A673 (cell line): ENCODE measurements at regions not wholly inside any gene's neighbourhood (a gene's known extent, or its start where the extent isn't known, plus 50 kb on each side); places are given as distances from the start of the nearest gene placed in this dataset.

Experiments
- BruUV-seq: library from RNA; stranded (reverse); fragments of 400-500 nt; replicated peaks from 2 replicates; lab custom pipeline; 2021; lab: Mats Ljungman, UMichigan
- CTCF ChIA-PET: fragments of 300-600 bp; sonication (Branson Sonifier 250); formaldehyde crosslinking; loops from one replicate; lab custom pipeline; 2022; ENCODE audit warnings: antibody characterized with exemption; lab: Charles Lee
- POLR2A ChIA-PET: fragments of 300-600 bp; sonication (Branson Sonifier 250); formaldehyde crosslinking; loops from one replicate; lab custom pipeline; 2022; ENCODE audit warnings: antibody characterized with exemption; ENCODE audit not compliant: low non-redundant PET; lab: Charles Lee
- DNase-seq: peaks from one replicate; pipeline ENCODE4 v3.0.0-alpha.2; 2015; ENCODE audit warnings: low spot score
- H3K27ac ChIP-seq: fragments of 200-600 bp; sonication (generic); 2 replicates; pipeline ENCODE4 v1.5.1; 2016; ENCODE audit warnings: mixed run types, low read depth, mild to moderate bottlenecking, mixed read lengths, antibody characterized with exemption, low read length; ENCODE audit not compliant: poor library complexity, severe bottlenecking
- H3K27me3 ChIP-seq: fragments of 200-600 bp; sonication (generic); replicated peaks from 2 replicates; pipeline ENCODE4 v1.6.1; 2017; ENCODE audit warnings: mixed run types, low read depth, mild to moderate bottlenecking, mixed read lengths, antibody characterized with exemption, low read length; ENCODE audit not compliant: insufficient read depth, poor library complexity
- H3K36me3 ChIP-seq: fragments of 200-600 bp; sonication (generic); 2 replicates; pipeline ENCODE4 v1.6.1; 2016; ENCODE audit warnings: mixed run types, mild to moderate bottlenecking, mixed read lengths, antibody characterized with exemption, low read length; ENCODE audit not compliant: insufficient read depth, poor library complexity, severe bottlenecking
- H3K4me1 ChIP-seq: fragments of 200-600 bp; sonication (generic); 2 replicates; pipeline ENCODE4 v1.6.1; 2017; ENCODE audit warnings: mixed run types, mild to moderate bottlenecking, mixed read lengths, antibody characterized with exemption, low read length; ENCODE audit not compliant: insufficient read depth, poor library complexity, severe bottlenecking
- H3K4me3 ChIP-seq: fragments of 200-600 bp; sonication (generic); 2 replicates; pipeline ENCODE4 v1.5.1; 2016; ENCODE audit warnings: low read depth, mixed run types, mild to moderate bottlenecking, mixed read lengths, low read length; ENCODE audit not compliant: poor library complexity, severe bottlenecking
- H3K9me3 ChIP-seq: fragments of 200-600 bp; sonication (generic); 2 replicates; pipeline ENCODE4 v1.6.1; 2016; ENCODE audit warnings: mixed run types, low read depth, mild to moderate bottlenecking, mixed read lengths, antibody characterized with exemption, low read length; ENCODE audit not compliant: poor library complexity, severe bottlenecking
- EZH2 ChIP-seq: fragments of 200-600 bp; sonication (generic); IDR thresholded peaks from 2 replicates; pipeline ENCODE4 v1.6.1; 2017; ENCODE audit warnings: borderline replicate concordance, low read depth, mild to moderate bottlenecking, mixed read lengths, antibody characterized with exemption, low read length; ENCODE audit not compliant: poor library complexity, severe bottlenecking
- intact Hi-C: fragments of 100-400 bp; cut with micrococcal nuclease; formaldehyde crosslinking; loops from one replicate; pipeline ENCODE4 v1.10.0; 2022; ENCODE audit not compliant: unreplicated experiment
- TF ChIP-seq, protein P1 (sequence below): fragments of 300-800, 200-600 bp; sonication (generic); conservative IDR thresholded peaks from 2 replicates; pipeline ENCODE4 v1.5.1; 2017; ENCODE audit warnings: low read depth, mild to moderate bottlenecking, antibody characterized with exemption, low read length, moderate library complexity, mixed read lengths

GRCh38 chr12:124425667-124426066 is 130.8 kb downstream of the RFLNA start:
- H3K36me3 ChIP-seq = peaks cover 87% of the 10 kb centered on the region
- POLR2A ChIA-PET = no interaction called here
- CTCF ChIA-PET = no interaction called here

GRCh38 chr12:124424516-124424905 is 129.6 kb downstream of the RFLNA start:
- Histone ChIP-seq H3K4me1 (peaks cover 30% of the 10 kb centered on the region), H3K27me3 (no peaks in the 10 kb centered on the region), H3K27ac (no peak overlapping the region), H3K9me3 (no peaks in the 10 kb centered on the region), H3K36me3 (peaks cover 87% of the 10 kb centered on the region), H3K4me3 (no peak overlapping the region)
- ChIA-PET POLR2A (no interaction called here), CTCF (no interaction called here)
- BruUV-seq = no TSS peak
- no peak for DNase-seq
- intact Hi-C loops = no loop called here
- no peak for TF ChIP-seq EZH2
- TF ChIP-seq, protein P1, sequence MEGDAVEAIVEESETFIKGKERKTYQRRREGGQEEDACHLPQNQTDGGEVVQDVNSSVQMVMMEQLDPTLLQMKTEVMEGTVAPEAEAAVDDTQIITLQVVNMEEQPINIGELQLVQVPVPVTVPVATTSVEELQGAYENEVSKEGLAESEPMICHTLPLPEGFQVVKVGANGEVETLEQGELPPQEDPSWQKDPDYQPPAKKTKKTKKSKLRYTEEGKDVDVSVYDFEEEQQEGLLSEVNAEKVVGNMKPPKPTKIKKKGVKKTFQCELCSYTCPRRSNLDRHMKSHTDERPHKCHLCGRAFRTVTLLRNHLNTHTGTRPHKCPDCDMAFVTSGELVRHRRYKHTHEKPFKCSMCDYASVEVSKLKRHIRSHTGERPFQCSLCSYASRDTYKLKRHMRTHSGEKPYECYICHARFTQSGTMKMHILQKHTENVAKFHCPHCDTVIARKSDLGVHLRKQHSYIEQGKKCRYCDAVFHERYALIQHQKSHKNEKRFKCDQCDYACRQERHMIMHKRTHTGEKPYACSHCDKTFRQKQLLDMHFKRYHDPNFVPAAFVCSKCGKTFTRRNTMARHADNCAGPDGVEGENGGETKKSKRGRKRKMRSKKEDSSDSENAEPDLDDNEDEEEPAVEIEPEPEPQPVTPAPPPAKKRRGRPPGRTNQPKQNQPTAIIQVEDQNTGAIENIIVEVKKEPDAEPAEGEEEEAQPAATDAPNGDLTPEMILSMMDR = no peak

More at GRCh38 chr12:124425667-124426066, 130.8 kb downstream of the RFLNA start:
- intact Hi-C loops = no loop called here
- peaks cover 30% of the 10 kb centered on the region for H3K4me1 ChIP-seq
- TF ChIP-seq, protein P1 = no peak
- TF ChIP-seq EZH2 = no peak
- H3K9me3 ChIP-seq = no peaks in the 10 kb centered on the region
- no peak overlapping the region for H3K27ac ChIP-seq
- H3K4me3 ChIP-seq = no peak overlapping the region
- DNase-seq = no peak
- no peaks in the 10 kb centered on the region for H3K27me3 ChIP-seq
- BruUV-seq = no TSS peak

- ChIA-PET CTCF (no interaction called here), POLR2A (no interaction called here)
- Histone ChIP-seq H3K36me3 (peaks cover 87% of the 10 kb centered on the region), H3K4me1 (peaks cover 27% of the 10 kb centered on the region), H3K27me3 (no peaks in the 10 kb centered on the region), H3K9me3 (no peaks in the 10 kb centered on the region), H3K4me3 (no peak overlapping the region), H3K27ac (peak overlapping the region; percentile 67)
- no TSS peak for BruUV-seq
- no peak for DNase-seq
- TF ChIP-seq, protein P1 = no peak
- TF ChIP-seq EZH2 = no peak
- intact Hi-C loops = no loop called here
Observed at GRCh38 chr12:124423761-124424515, 129.0 kb downstream of the RFLNA start.
